Endothelial cell of umbilical vein (primary cell): ENCODE measurements at regions not wholly inside any gene's neighbourhood (a gene's known extent, or its start where the extent isn't known, plus 50 kb on each side); places are given as distances from the start of the nearest gene placed in this dataset.

Experiments
- BruUV-seq: library from RNA; stranded (reverse); fragments of 400-500 nt; replicated peaks from 2 replicates; lab custom pipeline; 2021; lab: Mats Ljungman, UMichigan
- CTCF ChIA-PET: fragments of 300-600, 350-600 bp; sonication (Branson Sonifier 250); formaldehyde crosslinking; loops from one replicate; lab custom pipeline; 2021; ENCODE audit warnings: antibody characterized with exemption, inconsistent platforms; lab: Charles Lee
- POLR2A ChIA-PET: fragments of 300-600, 350-600 bp; sonication (Branson Sonifier 250); formaldehyde crosslinking; loops from one replicate; lab custom pipeline; 2021; ENCODE audit warnings: antibody characterized with exemption, inconsistent platforms; lab: Charles Lee
- DNase-seq: peaks from one replicate; pipeline ENCODE4 v3.0.0-alpha.2; 2011; ENCODE audit warnings: low read depth, low spot score
- FAIRE-seq: peaks from 2 replicates; lab custom pipeline; 2011; peaks lifted over from hg19 to GRCh38; lab: Jason Lieb, UNC
- H2AFZ ChIP-seq: 2 replicates; pipeline ENCODE4 v1.6.0; 2012; ENCODE audit warnings: low read depth, low read length, control low read depth, inconsistent platforms
- H3K27ac ChIP-seq: 2 replicates; pipeline ENCODE4 v1.5.1; 2011; ENCODE audit warnings: low read depth, mild to moderate bottlenecking, control low read depth, low read length, moderate library complexity; ENCODE audit not compliant: insufficient read depth
- H3K27me3 ChIP-seq, 2 experiments: 2 replicates each; pipeline versions ENCODE4 v1.6.0 to v1.6.1; 2011; ENCODE audit warnings: low read length in 2 of 2, mixed read lengths in 1 of 2; ENCODE audit not compliant: control insufficient read depth in 2 of 2, insufficient read depth in 2 of 2
- H3K36me3 ChIP-seq, 2 experiments: 2 replicates in 1 of 2; 3 replicates in 1 of 2; pipeline ENCODE4 v1.5.1; 2011; ENCODE audit warnings: low read length in 2 of 2, mild to moderate bottlenecking in 1 of 2, moderate library complexity in 1 of 2; ENCODE audit not compliant: control insufficient read depth in 2 of 2, insufficient read depth in 2 of 2; ENCODE audit errors: extremely low read depth in 1 of 2
- H3K4me1 ChIP-seq: 3 replicates; pipeline ENCODE4 v1.5.1; 2011; ENCODE audit warnings: mild to moderate bottlenecking, low read length; ENCODE audit not compliant: control insufficient read depth, insufficient read depth; ENCODE audit errors: extremely low read depth
- H3K4me2 ChIP-seq: 2 replicates; pipeline ENCODE4 v1.6.1; 2011; ENCODE audit warnings: low read length, control low read depth, mixed read lengths; ENCODE audit not compliant: insufficient read depth
- H3K4me3 ChIP-seq, 3 experiments: fragments of 200-600 bp in 1 of 3; sonication (generic), shearing (Covaris generic) in 1 of 3; replicated peaks in 1 of 3; 2 replicates each; pipeline ENCODE4 v1.5.1; 2011 to 2016; ENCODE audit warnings: control low read depth in 3 of 3, low read length in 3 of 3, mild to moderate bottlenecking in 2 of 3, inconsistent platforms in 1 of 3, low read depth in 1 of 3, moderate library complexity in 1 of 3; ENCODE audit not compliant: insufficient read depth in 1 of 3
- H3K79me2 ChIP-seq: 2 replicates; pipeline ENCODE4 v1.6.0; 2012; ENCODE audit warnings: low read length, inconsistent platforms; ENCODE audit not compliant: control insufficient read depth, insufficient read depth
- H3K9ac ChIP-seq: replicated peaks from 2 replicates; pipeline ENCODE3; 2011; ENCODE audit warnings: low read length, control low read depth; ENCODE audit not compliant: insufficient read depth; ENCODE audit errors: extremely low read depth
- H3K9me1 ChIP-seq: replicated peaks from 3 replicates; pipeline ENCODE4 v1.6.0; 2011; ENCODE audit warnings: mild to moderate bottlenecking, low read length; ENCODE audit not compliant: control insufficient read depth, insufficient read depth; ENCODE audit errors: extremely low read depth
- H3K9me3 ChIP-seq: replicated peaks from 2 replicates; pipeline ENCODE4 v1.5.1; 2012; ENCODE audit warnings: low read length, inconsistent platforms; ENCODE audit not compliant: control insufficient read depth, insufficient read depth
- H4K20me1 ChIP-seq: replicated peaks from 2 replicates; pipeline ENCODE3; 2011; ENCODE audit warnings: mild to moderate bottlenecking, low read length; ENCODE audit not compliant: control insufficient read depth, insufficient read depth; ENCODE audit errors: extremely low read depth
- CTCF ChIP-seq, 2 donors: IDR thresholded peaks; 1 replicate in 1 of 2; 2 replicates in 1 of 2; pipeline ENCODE4 v1.5.1; 2011; ENCODE audit warnings: low read length in 2 of 2, mild to moderate bottlenecking in 2 of 2, moderate library complexity in 2 of 2, control low read depth in 1 of 2, inconsistent platforms in 1 of 2, low read depth in 1 of 2; ENCODE audit not compliant: insufficient read depth in 1 of 2; ENCODE audit errors: extremely low read depth in 1 of 2
- EZH2 ChIP-seq: IDR thresholded peaks from 2 replicates; pipeline ENCODE4 v1.6.1; 2012; ENCODE audit warnings: borderline replicate concordance, low read depth, mild to moderate bottlenecking, moderate library complexity, low read length, inconsistent platforms; ENCODE audit not compliant: severe bottlenecking
- FOS ChIP-seq: IDR thresholded peaks from 2 replicates; pipeline ENCODE4 v1.6.1; 2011; ENCODE audit warnings: mild to moderate bottlenecking, low read length, moderate library complexity, borderline replicate concordance; ENCODE audit not compliant: insufficient read depth
- GATA2 ChIP-seq: IDR thresholded peaks from 2 replicates; pipeline ENCODE4 v1.7.0; 2011; ENCODE audit warnings: low read depth, mild to moderate bottlenecking, moderate library complexity, mixed read lengths, low read length; ENCODE audit not compliant: insufficient read length, insufficient read depth
- JUN ChIP-seq: IDR thresholded peaks from 2 replicates; pipeline ENCODE4 v1.6.1; 2011; ENCODE audit warnings: borderline replicate concordance, low read depth; ENCODE audit not compliant: insufficient read length, insufficient read depth
- MAX ChIP-seq: IDR thresholded peaks from 2 replicates; pipeline ENCODE4 v1.6.1; 2011; ENCODE audit not compliant: insufficient read depth, insufficient read length
- MYC ChIP-seq: IDR thresholded peaks from one replicate; pipeline ENCODE4 v1.6.1; 2011; ENCODE audit warnings: mild to moderate bottlenecking, low read depth, low read length
- POLR2A ChIP-seq: IDR thresholded peaks from 2 replicates; pipeline ENCODE4 v1.6.1; 2012; ENCODE audit warnings: low read depth, mild to moderate bottlenecking, control low read depth, low read length
- POLR2AphosphoS5 ChIP-seq: IDR thresholded peaks from 2 replicates; pipeline ENCODE4 v1.6.1; 2012; ENCODE audit warnings: low read depth, mild to moderate bottlenecking, control low read depth, low read length, moderate library complexity; ENCODE audit not compliant: insufficient read depth
- dilution Hi-C: fragments of 300-500 bp; cut with MboI; formaldehyde crosslinking; loops from one replicate; pipeline ENCODE4 v1.15.0; 2019; ENCODE audit warnings: low sequenced_read_pairs; ENCODE audit not compliant: extremely low pct_ligation_motif_present
- intact Hi-C: fragments of 100-400 bp; cut with micrococcal nuclease; formaldehyde crosslinking; loops from one replicate; pipeline ENCODE4 v1.10.0; 2022

GRCh38 chr9:115553060-115553773 lies 435.3 kb upstream of the TNC start:
- dilution Hi-C loops (no loop called here), intact Hi-C loops (no loop called here)
- H3K9ac ChIP-seq: no peak overlapping the region
- no peaks in the 10 kb centered on the region for H3K9me1 ChIP-seq
- H3K36me3 ChIP-seq: no peaks in the 10 kb centered on the region
- H2AFZ ChIP-seq: no peak overlapping the region
- H3K27ac ChIP-seq: no peak overlapping the region
- FAIRE-seq (no peak), DNase-seq (no peak)
- ChIA-PET POLR2A (no interaction called here), CTCF (no interaction called here)
- H4K20me1 ChIP-seq: no peaks in the 10 kb centered on the region
- no TSS peak for BruUV-seq
- TF ChIP-seq MYC (no peak), POLR2A (no peak)
- no peaks in the 10 kb centered on the region for H3K27me3 ChIP-seq
- H3K4me3 ChIP-seq: no peak overlapping the region
- H3K9me3 ChIP-seq: no peaks in the 10 kb centered on the region
- H3K4me1 ChIP-seq: no peaks in the 10 kb centered on the region
- H3K4me2 ChIP-seq: no peak overlapping the region
- H3K79me2 ChIP-seq: no peaks in the 10 kb centered on the region

GRCh38 chr9:115556432-115556831 lies 438.5 kb upstream of the TNC start:
- no peak overlapping the region for H3K9ac ChIP-seq
- H3K27me3 ChIP-seq: no peaks in the 10 kb centered on the region
- H3K36me3 ChIP-seq: no peaks in the 10 kb centered on the region
- H3K4me3 ChIP-seq: no peak overlapping the region
- intact Hi-C loops (no loop called here), dilution Hi-C loops (no loop called here)
- no peak for DNase-seq
- no peak for TF ChIP-seq FOS
- TF ChIP-seq CTCF (IDR thresholded peaks at IDR 0.05; ENCODE audit: extremely low read depth in 1 of 2, insufficient read depth in 1 of 2, low read depth in 1 of 2, low read length in 2 of 2): no peak
- no peak for TF ChIP-seq MYC
- TF ChIP-seq EZH2: no peak
- TF ChIP-seq POLR2AphosphoS5: no peak
- no peak for TF ChIP-seq JUN
- TF ChIP-seq GATA2: no peak
- no peak for TF ChIP-seq POLR2A
- no peak for TF ChIP-seq MAX
- BruUV-seq: no TSS peak
- CTCF ChIA-PET: no interaction called here
- no peak overlapping the region for H3K4me2 ChIP-seq
- H2AFZ ChIP-seq: no peak overlapping the region
- no peaks in the 10 kb centered on the region for H3K79me2 ChIP-seq
- FAIRE-seq: no peak
- H3K4me1 ChIP-seq: no peaks in the 10 kb centered on the region
- H3K9me3 ChIP-seq: no peaks in the 10 kb centered on the region
- POLR2A ChIA-PET: no interaction called here
- no peaks in the 10 kb centered on the region for H4K20me1 ChIP-seq
- no peaks in the 10 kb centered on the region for H3K9me1 ChIP-seq
- H3K27ac ChIP-seq: no peak overlapping the region
